Skeletal muscle tissue (tissue), 3 donors: ENCODE measurements at regions not wholly inside any gene's neighbourhood (a gene's known extent, or its start where the extent isn't known, plus 50 kb on each side); places are given as distances from the start of the nearest gene placed in this dataset.

Experiments
- H3K27ac ChIP-seq: one replicate; pipeline ENCODE4 v1.7.0; 2013; ENCODE audit warnings: mild to moderate bottlenecking, low read depth, low read length, inconsistent platforms
- H3K27me3 ChIP-seq, 3 donors: one replicate each; pipeline ENCODE4 v1.7.0; 2013; ENCODE audit warnings: low read length in 3 of 3; ENCODE audit not compliant: control insufficient read depth in 3 of 3, insufficient read depth in 3 of 3
- H3K36me3 ChIP-seq, 3 donors: one replicate each; pipeline ENCODE4 v1.7.0; 2013; ENCODE audit warnings: low read length in 3 of 3; ENCODE audit not compliant: control insufficient read depth in 3 of 3, insufficient read depth in 3 of 3
- H3K4me1 ChIP-seq, 3 donors: one replicate each; pipeline ENCODE4 v1.7.0; 2013; ENCODE audit warnings: low read length in 3 of 3, mild to moderate bottlenecking in 3 of 3; ENCODE audit not compliant: control insufficient read depth in 3 of 3, insufficient read depth in 3 of 3
- H3K4me3 ChIP-seq, 3 donors: one replicate each; pipeline ENCODE4 v1.7.0; 2013; ENCODE audit warnings: low read length in 3 of 3
- H3K9ac ChIP-seq, 3 donors: one replicate each; pipeline ENCODE4 v1.7.0; 2013; ENCODE audit warnings: low read length in 3 of 3, mild to moderate bottlenecking in 3 of 3, moderate library complexity in 2 of 3, low read depth in 1 of 3
- H3K9me3 ChIP-seq, 3 donors: one replicate each; pipeline ENCODE4 v1.7.0; 2013; ENCODE audit warnings: low read length in 3 of 3; ENCODE audit not compliant: control insufficient read depth in 3 of 3
- donor health status: Osteomylitis.

- H3K9ac ChIP-seq: no peak overlapping the region
- peaks cover 7 to 25% (median 9%) of the 10 kb centered on the region in 3 donors for H3K27me3 ChIP-seq
- no peaks in the 10 kb centered on the region for H3K9me3 ChIP-seq
- H3K4me1 ChIP-seq: peaks cover 2 to 9% (median 7%) of the 10 kb centered on the region in 3 donors
- no peak overlapping the region for H3K4me3 ChIP-seq
- no peaks in the 10 kb centered on the region for H3K36me3 ChIP-seq
- no peak overlapping the region for H3K27ac ChIP-seq
Observed at GRCh38 chr10:110355141-110355831, 50.6 kb upstream of the SMNDC1 start.

GRCh38 chr10:110355922-110356627 is 51.4 kb upstream of the SMNDC1 start:
- Histone ChIP-seq H3K27ac (no peak overlapping the region), H3K4me1 (peaks cover 2 to 9% (median 7%) of the 10 kb centered on the region in 3 donors), H3K9me3 (no peaks in the 10 kb centered on the region), H3K36me3 (no peaks in the 10 kb centered on the region), H3K4me3 (no peak overlapping the region), H3K9ac (no peak overlapping the region), H3K27me3 (peaks cover 7 to 25% (median 9%) of the 10 kb centered on the region in 3 donors)

DNA sequence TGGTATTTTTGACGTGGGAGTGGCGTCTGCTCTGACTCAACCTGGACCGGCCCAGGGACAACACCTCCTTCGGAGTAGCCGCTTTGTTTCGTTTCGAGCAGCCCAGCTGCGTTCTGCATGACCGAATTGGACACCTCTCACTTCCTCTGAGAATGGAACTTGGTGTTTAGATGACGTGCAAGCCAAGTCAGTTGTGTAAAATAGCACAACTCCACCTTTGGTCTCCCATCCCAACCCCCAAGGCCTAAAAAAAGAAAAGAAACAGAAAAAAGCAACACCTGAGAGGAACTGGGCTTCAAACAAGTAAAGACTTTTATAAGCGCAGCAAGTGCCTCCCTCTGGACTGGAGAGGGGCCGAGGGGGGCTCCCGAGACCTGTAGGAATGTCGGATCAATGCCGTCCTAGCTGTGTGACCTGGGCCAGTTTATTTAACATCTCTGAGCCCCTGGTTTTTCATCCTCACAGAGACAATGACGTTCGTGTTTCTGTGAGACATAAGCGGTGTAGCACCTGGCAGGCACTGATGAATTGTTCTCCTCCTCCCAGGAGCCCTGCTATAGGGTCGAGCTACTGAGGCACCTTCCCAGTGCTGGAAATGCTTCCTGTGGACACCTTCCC is 52.0 kb upstream of the SMNDC1 start:
- H3K4me3 ChIP-seq: no peak overlapping the region
- H3K36me3 ChIP-seq: no peaks in the 10 kb centered on the region
- H3K27ac ChIP-seq: no peak overlapping the region
- peaks cover 7 to 27% (median 9%) of the 10 kb centered on the region in 3 donors for H3K27me3 ChIP-seq
- H3K4me1 ChIP-seq: peaks cover 2 to 9% (median 7%) of the 10 kb centered on the region in 3 donors
- H3K9ac ChIP-seq: no peak overlapping the region
- no peaks in the 10 kb centered on the region for H3K9me3 ChIP-seq

GRCh38 chr10:110357252-110357780 is 52.6 kb upstream of the SMNDC1 start:
- no peak overlapping the region for H3K27ac ChIP-seq
- H3K27me3 ChIP-seq: peaks cover 1 to 24% (median 9%) of the 10 kb centered on the region in 3 donors
- no peaks in the 10 kb centered on the region for H3K36me3 ChIP-seq
- no peak overlapping the region for H3K9ac ChIP-seq
- H3K4me3 ChIP-seq: no peak overlapping the region
- H3K4me1 ChIP-seq: peaks cover 2 to 9% (median 7%) of the 10 kb centered on the region in 3 donors
- H3K9me3 ChIP-seq: no peaks in the 10 kb centered on the region

DNA sequence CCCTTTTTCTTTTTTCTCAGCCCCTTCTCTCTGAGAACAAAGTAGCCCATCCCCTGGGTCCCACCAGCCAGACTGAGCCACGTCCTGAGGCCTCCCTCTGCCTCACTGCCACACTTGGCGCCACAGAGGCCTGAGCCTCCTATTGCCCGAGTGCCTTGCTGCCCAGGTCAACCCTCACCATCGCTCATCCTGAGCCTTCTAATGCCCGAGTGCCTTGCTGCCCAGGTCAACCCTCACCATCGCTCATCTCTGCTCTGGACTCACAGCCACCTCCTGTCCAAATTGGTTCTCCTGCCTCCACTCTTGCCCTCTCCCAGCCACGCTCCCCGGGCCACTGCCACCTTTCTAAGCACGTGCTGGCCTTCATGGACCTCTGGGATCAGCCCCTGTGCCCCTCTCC is 53.2 kb upstream of the SMNDC1 start:
- no peak overlapping the region for H3K4me3 ChIP-seq
- H3K27ac ChIP-seq: no peak overlapping the region
- no peak overlapping the region for H3K9ac ChIP-seq

GRCh38 chr10:110358278-110358677 is 53.6 kb upstream of the SMNDC1 start:
- H3K4me3 ChIP-seq: no peak overlapping the region
- peaks cover 2 to 9% (median 7%) of the 10 kb centered on the region in 3 donors for H3K4me1 ChIP-seq
- H3K36me3 ChIP-seq: no peaks in the 10 kb centered on the region
- no peaks in the 10 kb centered on the region for H3K9me3 ChIP-seq
- no peak overlapping the region for H3K9ac ChIP-seq
- H3K27me3 ChIP-seq: peaks cover 0 to 21% (median 8%) of the 10 kb centered on the region in 3 donors
- no peak overlapping the region for H3K27ac ChIP-seq

More for the DNA sequence above, 53.2 kb upstream of the SMNDC1 start:
- peaks cover 2 to 9% (median 7%) of the 10 kb centered on the region in 3 donors for H3K4me1 ChIP-seq
- H3K9me3 ChIP-seq: no peaks in the 10 kb centered on the region
- H3K36me3 ChIP-seq: no peaks in the 10 kb centered on the region
- peaks cover 0 to 24% (median 9%) of the 10 kb centered on the region in 3 donors for H3K27me3 ChIP-seq

DNA sequence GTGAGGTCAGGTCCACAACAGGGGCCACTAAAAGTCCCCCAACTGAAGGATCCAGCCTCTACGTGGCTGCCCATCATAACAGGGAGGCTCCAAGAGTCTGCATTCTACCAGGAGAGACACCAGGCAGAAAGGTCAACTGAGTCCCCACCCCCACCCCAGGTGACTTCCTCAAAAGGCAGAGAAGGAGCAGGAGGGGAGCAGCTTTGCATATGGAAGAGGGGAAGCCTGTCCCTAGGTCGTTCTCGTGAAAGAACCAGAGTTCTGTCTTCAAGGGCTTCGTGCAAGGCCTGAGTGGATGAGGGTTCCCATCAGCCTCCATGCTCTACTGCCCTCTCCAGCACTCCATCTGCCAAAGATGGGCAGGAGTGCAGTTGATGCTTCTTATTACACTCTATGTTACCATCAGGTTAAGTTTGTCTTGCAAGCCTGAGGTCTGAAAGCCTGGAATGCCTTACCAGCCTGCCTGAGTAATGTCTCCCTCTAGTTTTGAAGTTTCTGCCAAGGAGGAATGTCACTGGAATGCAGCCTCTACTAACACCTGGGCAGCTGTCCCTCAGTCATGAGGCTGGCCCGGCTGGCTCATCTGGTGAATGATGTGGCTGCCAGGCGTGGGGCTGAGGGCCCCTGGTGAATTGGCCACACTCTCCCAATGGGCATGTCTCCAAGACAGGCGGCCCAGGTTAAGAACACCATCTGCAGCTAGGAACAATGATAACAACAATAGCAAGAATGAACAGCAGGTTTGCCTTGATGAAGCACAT is 54.3 kb upstream of the SMNDC1 start:
- peaks cover 6 to 12% (median 12%) of the 10 kb centered on the region in 3 donors for H3K4me1 ChIP-seq
- no peak overlapping the region for H3K4me3 ChIP-seq
- H3K27me3 ChIP-seq: peaks cover 0 to 18% (median 3%) of the 10 kb centered on the region in 3 donors
- H3K27ac ChIP-seq: no peak overlapping the region
- H3K36me3 ChIP-seq: no peaks in the 10 kb centered on the region
- H3K9me3 ChIP-seq: no peaks in the 10 kb centered on the region
- H3K9ac ChIP-seq: no peak overlapping the region

DNA sequence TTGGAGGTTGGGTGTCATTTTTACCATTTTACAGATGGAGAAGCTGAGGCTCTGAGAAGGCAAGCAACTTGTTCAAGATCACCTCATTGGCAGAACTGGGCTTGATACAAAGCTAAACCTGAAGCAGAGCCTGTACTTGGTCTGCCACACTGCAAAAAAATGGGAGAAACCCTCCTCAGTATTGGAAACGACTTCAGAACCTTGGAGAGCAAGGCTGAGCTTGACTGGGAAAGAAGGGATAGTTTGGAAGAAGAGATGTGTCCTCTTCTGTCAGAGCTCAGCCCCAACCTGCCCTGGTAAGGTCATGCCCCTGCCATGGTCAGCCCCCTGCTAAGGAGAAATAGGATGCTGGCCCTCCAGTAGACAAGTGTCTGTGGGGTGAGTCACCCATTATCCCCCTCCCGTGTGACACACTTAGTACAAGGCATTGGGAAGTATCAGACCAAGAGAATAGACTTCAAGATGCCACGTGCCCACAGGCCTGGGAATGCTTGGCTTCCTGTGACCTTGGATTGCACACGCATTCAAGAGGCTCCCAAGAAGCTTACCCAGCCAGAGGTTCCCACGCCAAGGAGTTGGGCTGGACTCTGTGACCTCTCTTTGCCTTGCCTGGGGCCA is 56.2 kb upstream of the SMNDC1 start:
- no peak overlapping the region for H3K27ac ChIP-seq
- H3K27me3 ChIP-seq: peaks cover 0 to 16% (median 3%) of the 10 kb centered on the region in 3 donors
- no peaks in the 10 kb centered on the region for H3K9me3 ChIP-seq
- H3K4me3 ChIP-seq: no peak overlapping the region
- H3K9ac ChIP-seq: no peak overlapping the region
- H3K4me1 ChIP-seq: peaks cover 6 to 9% (median 7%) of the 10 kb centered on the region in 3 donors
- no peaks in the 10 kb centered on the region for H3K36me3 ChIP-seq

DNA sequence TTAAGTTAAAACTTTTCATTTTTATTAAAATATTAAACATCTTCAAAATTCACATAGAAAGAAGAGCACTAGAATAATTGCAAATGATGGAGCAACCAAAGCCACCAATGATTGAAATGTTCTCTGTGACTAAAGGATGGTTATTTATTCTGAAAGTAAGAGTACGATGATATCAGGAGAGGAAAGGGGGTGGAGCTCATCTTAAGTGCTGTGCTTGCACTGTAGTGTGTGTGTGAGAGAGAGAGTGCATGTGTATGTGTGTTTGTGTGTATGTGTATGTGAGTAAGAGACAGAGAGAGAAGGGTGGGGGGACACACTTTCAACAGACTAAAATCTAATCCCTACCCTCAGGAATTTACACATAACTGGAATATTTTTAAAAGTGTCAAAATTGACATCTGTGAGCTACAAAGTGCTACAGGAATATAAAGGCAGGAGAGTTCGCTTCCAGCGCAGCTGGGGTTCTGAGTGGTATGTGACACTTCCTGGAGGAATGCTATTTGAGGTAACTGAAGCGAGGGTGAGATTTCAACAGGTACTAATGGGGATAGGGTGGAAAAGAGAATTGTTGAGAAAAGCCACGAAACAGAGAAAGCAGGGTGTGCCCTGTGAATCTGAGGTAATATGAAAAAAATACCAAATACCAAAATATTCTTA is 57.2 kb upstream of the SMNDC1 start:
- no peak overlapping the region for H3K27ac ChIP-seq
- peaks cover 5 to 9% (median 6%) of the 10 kb centered on the region in 3 donors for H3K4me1 ChIP-seq
- no peak overlapping the region for H3K9ac ChIP-seq
- H3K9me3 ChIP-seq: no peaks in the 10 kb centered on the region
- H3K27me3 ChIP-seq: peaks cover 0 to 16% (median 3%) of the 10 kb centered on the region in 3 donors
- H3K36me3 ChIP-seq: no peaks in the 10 kb centered on the region
- no peak overlapping the region for H3K4me3 ChIP-seq
